RPMI7951 (cell line): ENCODE measurements at regions not wholly inside any gene's neighbourhood (a gene's known extent, or its start where the extent isn't known, plus 50 kb on each side); places are given as distances from the start of the nearest gene placed in this dataset.

Experiments
- DNase-seq: peaks from one replicate; pipeline ENCODE4 v3.0.0-alpha.2; 2012; ENCODE audit warnings: low read depth

GRCh38 chr9:117649126-117649525 is 55.1 kb upstream of the TLR4 start:
- no peak for DNase-seq

- no peak for DNase-seq
Observed at GRCh38 chr9:117644932-117645636, 59.1 kb upstream of the TLR4 start.

DNA sequence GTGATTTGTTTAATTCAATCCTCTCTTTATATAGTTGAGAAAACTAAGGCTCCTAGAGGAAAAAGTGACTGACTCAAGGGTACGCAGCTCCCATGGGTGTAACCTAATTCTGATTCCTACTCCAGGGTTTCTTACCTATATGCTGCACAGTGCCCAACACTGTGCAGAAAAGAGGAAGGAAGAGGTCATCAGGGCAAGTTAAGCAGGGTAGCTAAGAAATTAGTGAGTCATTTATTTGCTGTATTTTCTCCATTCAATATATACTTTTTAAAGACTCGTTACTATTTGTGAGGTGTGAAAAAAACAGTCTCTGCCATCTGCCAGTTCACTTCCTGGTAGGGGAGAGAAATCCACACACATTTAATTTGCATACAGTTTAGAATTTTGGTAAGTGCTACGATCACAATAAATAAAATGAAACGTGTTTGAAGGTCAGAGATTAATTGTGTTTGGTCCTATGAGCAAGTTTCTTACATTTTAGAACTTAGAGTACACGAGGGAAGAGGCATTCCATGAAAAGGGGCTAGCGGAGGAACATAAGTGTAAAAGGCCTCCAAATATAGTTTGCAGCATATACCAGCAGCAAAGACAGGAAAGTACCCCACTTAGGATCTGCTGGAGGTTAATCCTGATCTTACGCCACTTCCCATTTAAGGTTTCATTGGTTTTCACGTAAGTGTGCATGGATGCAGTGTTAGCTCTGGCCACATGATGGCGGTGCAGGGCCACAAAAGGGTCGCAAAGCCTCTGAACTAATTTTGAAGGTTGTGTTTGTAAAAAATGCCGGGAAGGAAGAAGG is 59.9 kb upstream of the TLR4 start:
- DNase-seq: peak; percentile 51

GRCh38 chr9:117643288-117643654 is 60.9 kb upstream of the TLR4 start:
- no peak for DNase-seq

DNA sequence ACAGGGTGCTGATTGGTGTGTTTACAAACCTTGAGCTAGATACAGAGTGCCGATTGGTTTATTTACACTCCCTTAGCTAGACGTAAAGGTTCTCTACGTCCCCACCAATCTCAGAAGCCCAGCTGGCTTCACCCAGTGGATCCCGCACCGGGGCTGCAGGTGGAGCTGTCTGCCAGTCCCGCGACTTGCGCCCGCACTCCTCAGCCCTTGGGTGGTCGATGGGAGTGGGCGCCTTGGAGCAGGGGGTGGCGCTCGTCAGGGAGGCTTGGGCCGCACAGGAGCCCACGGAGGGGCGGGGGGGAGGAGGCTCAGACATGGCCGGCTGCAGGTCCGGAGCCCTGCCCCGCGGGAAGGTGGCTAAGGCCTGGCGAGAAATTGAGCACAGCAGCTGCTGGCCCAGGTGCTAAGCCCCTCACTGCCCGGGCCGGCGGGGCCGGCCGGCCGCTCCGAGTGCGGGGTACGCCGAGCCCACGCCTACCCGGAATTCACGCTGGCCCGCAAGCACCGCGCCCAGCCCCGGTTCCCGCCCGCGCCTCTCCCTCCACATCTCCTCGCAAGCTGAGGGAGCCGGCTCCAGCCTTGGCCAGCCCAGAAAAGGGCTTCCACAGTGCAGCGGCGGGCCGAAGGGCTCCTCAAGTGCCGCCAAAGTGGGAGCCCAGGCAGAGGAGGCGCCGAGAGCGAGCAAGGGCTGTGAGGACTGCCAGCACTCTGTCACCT is 61.5 kb upstream of the TLR4 start:
- DNase-seq: peak; percentile 30

GRCh38 chr9:117636681-117637080 is 67.5 kb upstream of the TLR4 start:
- DNase-seq: no peak

- DNase-seq: no peak
Observed at GRCh38 chr9:117625154-117625553, 79.0 kb upstream of the TLR4 start.

GRCh38 chr9:117624106-117624505 is 80.1 kb upstream of the TLR4 start:
- no peak for DNase-seq

GRCh38 chr9:117622347-117622746 is 81.9 kb upstream of the TLR4 start:
- no peak for DNase-seq

- no peak for DNase-seq
Observed at GRCh38 chr9:117616431-117616831, 87.8 kb upstream of the TLR4 start.

DNA sequence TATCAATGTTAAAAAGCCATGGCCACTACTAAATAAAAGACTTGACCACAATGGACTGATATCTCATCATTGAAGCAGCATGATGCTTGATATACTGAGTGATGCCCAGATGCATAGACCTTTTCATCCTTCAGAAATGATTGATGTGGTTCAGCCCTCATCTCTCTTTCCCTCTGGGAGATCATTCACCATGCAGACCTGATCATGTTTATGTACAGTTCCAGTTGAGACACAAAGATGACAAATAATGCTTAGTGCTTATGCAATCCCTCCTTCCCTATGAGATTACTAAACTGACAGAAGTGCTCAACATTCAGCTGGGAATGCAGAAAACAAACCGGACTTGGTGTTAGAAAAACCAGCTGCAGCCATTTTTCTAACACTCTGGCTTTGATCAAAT is 91.9 kb upstream of the TLR4 start:
- DNase-seq: no peak

DNA sequence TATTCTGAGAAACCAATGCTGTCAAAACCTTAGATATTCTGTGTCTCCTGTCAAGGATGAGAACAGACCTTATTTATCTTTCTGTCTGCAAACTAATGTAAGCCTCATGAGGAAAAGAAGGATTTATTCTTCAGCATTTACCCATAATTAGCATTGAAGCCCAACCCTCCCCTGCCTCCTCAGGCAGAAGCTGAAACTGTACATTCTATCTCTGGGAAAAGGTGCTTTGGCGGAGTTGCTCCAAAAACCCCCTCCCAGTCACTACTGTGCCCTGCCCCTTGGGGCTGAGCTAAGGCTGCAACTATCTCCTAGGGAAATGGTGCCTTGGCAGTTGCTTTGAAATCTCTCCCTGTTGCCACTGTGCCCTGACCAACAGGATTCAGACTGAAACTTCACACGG is 106.2 kb upstream of the TLR4 start:
- no peak for DNase-seq

GRCh38 chr9:117596678-117597077 is 107.5 kb upstream of the TLR4 start:
- DNase-seq: no peak

- no peak for DNase-seq
Observed at GRCh38 chr9:117595650-117596049, 108.6 kb upstream of the TLR4 start.

DNA sequence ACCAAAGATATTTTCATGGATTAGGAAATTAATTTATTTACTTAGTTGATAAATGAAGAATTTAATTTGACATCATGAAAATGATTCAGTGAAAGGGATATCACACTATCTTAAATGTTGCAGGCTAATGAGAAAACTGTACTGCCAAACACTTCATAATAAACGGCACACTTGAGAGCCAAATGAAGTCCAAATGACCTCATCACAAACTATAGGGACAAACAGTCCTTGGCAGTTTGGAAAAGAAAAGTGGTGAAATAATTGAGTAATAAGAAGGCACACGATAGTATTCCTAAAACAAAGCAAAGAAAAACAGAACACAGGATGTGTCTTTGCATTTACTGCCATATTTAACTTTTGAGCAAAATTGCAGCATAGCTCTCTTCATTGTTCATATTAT is 116.9 kb upstream of the TLR4 start:
- DNase-seq: no peak

DNA sequence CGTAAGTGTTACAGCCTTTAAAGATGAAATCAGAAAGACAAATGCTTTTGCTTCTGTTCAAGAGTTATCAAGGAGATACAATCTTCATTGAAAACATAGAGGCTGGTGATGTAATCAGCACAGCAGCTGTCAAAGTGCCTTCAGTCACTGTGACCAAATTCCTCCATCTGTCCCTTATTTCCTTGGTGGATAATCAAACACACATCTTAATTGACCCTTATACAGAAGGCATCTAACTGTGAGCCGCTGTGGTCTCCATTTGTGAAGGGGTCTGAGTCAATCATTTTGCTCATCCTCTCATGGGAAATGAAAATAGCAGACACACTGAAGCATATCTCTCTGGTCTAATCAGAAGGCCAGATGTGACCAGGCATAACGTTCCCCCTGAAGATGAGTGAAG is 130.1 kb upstream of the TLR4 start:
- no peak for DNase-seq

GRCh38 chr9:117564839-117565238 is 139.4 kb upstream of the TLR4 start:
- DNase-seq: no peak

DNA sequence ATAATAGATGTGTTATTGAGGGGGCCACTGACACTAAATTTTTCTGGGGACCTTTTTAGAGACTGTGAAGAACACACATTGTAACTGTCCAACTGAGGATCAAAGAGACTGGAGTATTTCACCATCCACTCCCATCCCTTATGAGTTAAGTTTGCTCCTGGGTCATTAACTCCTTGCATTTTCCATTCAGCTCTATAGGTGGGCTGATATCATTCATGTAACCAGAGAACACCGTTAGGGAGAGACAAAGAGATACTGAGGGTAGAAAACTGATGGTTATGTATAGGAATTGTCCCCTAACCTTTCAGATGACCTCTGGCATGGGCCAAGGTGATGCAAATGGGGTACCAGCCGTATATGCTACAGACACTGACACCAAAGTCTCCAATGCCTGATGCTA is 142.4 kb upstream of the TLR4 start:
- no peak for DNase-seq

DNA sequence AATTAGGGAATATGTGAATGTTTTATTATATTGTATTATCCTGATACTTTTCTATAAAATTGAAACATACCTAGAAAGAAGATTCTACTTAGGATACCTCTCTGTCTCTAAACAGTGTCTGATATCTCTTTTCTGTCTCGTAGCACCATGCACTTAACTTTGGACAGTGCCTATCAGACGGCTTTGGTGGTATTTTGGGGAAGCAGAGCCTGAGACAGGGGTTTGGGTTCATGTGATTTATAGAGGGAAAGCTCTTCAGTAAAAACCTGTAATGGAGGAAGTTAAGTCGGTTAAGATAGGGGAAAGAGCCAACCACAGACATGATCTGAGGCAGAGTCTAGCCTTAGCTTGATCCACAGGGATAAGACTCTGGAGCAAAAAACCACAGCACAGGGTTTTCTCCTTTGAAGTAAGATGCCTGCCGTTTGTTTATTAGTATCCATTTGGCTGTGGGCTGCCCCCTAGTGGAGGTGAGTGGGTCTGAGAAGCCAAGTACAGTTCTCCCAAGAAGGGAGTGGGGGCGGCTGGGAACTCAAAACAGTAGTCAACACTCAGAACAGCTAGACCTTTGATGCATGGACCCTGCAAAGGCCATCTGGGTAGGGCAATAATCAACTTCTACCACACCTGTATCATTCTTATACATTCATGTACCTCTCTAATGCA is 141.2 kb upstream of the ASTN2 start:
- DNase-seq: peak; percentile 27

GRCh38 chr9:117552811-117553210 is 138.0 kb upstream of the ASTN2 start:
- no peak for DNase-seq

- DNase-seq: no peak
Observed at GRCh38 chr9:117551171-117551570, 136.3 kb upstream of the ASTN2 start.

- no peak for DNase-seq
Observed at GRCh38 chr9:117549444-117549843, 134.6 kb upstream of the ASTN2 start.
